ENCODE measurements at regions not wholly inside any gene's neighbourhood (a gene's known extent, or its start where the extent isn't known, plus 50 kb on each side); places are given as distances from the start of the nearest gene placed in this dataset.

DNA sequence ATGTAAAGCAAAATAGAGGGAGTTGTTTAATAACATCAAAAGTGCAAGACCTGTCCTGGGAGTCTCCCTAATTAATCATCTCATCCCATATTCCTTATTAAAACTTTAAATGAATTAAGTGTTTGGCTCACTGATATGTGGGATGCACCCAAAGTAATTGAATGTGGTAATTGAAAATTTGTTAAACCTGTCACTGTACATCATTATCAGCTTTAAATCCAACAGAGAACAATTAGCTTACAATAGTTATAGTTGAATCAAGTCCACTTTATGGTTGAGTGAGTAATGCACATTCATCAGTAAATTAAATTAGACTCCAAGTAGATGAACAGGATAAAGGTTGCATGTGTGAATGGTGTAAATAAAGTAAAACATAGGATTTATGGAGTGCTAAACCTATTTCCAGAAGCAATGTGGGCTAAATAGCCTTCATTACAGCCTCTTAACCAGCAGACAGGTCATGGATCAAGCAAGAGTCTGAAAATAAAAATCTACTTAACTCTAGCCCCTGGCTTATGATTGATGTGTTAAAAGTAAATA, 608.2 kb upstream of the CCDC54 start:
- Histone ChIP-seq H3K27ac (ENCODE audit: low read depth in 2 of 2, low read length in 1 of 2) (no peak overlapping the region), H3K27me3 (ENCODE audit: control insufficient read depth in 1 of 2, insufficient read depth in 2 of 2, low read length in 2 of 2) (no peaks in the 10 kb centered on the region), H3K36me3 (ENCODE audit: control insufficient read depth in 2 of 2, insufficient read depth in 2 of 2, low read length in 1 of 2) (no peaks in the 10 kb centered on the region), H3K4me3 (ENCODE audit: low read depth in 1 of 2, low read length in 2 of 2) (no peak overlapping the region), H3K9me3 (ENCODE audit: control insufficient read depth in 2 of 2, insufficient read depth in 1 of 2, low read depth in 1 of 2, low read length in 1 of 2) (no peaks in the 10 kb centered on the region), H3K4me1 (ENCODE audit: control insufficient read depth in 2 of 2, insufficient read depth in 2 of 2, low read length in 1 of 2) (no peaks in the 10 kb centered on the region)

- Histone ChIP-seq H3K36me3 (ENCODE audit: control insufficient read depth in 2 of 2, insufficient read depth in 2 of 2, low read length in 1 of 2) (no peaks in the 10 kb centered on the region), H3K4me1 (ENCODE audit: control insufficient read depth in 2 of 2, insufficient read depth in 2 of 2, low read length in 1 of 2) (no peaks in the 10 kb centered on the region), H3K4me3 (ENCODE audit: low read depth in 1 of 2, low read length in 2 of 2) (no peak overlapping the region), H3K27ac (ENCODE audit: low read depth in 2 of 2, low read length in 1 of 2) (no peak overlapping the region), H3K27me3 (ENCODE audit: control insufficient read depth in 1 of 2, insufficient read depth in 2 of 2, low read length in 2 of 2) (no peaks in the 10 kb centered on the region), H3K9me3 (ENCODE audit: control insufficient read depth in 2 of 2, insufficient read depth in 1 of 2, low read depth in 1 of 2, low read length in 1 of 2) (no peaks in the 10 kb centered on the region)
- WGBS, 2 donors, result 71 to 78% methylated on average over 1 of the region's 1 CpG
Measured at GRCh38 chr3:106773795-106774194, 603.4 kb upstream of the CCDC54 start.

GRCh38 chr3:106783231-106783630, 594.0 kb upstream of the CCDC54 start:
- Histone ChIP-seq H3K36me3 (ENCODE audit: control insufficient read depth in 2 of 2, insufficient read depth in 2 of 2, low read length in 1 of 2) (no peaks in the 10 kb centered on the region), H3K9me3 (ENCODE audit: control insufficient read depth in 2 of 2, insufficient read depth in 1 of 2, low read depth in 1 of 2, low read length in 1 of 2) (peaks cover 0 to 3% of the 10 kb centered on the region in 2 donors), H3K4me3 (ENCODE audit: low read depth in 1 of 2, low read length in 2 of 2) (no peak overlapping the region), H3K27ac (ENCODE audit: low read depth in 2 of 2, low read length in 1 of 2) (no peak overlapping the region), H3K27me3 (ENCODE audit: control insufficient read depth in 1 of 2, insufficient read depth in 2 of 2, low read length in 2 of 2) (no peaks in the 10 kb centered on the region), H3K4me1 (ENCODE audit: control insufficient read depth in 2 of 2, insufficient read depth in 2 of 2, low read length in 1 of 2) (no peaks in the 10 kb centered on the region)

DNA sequence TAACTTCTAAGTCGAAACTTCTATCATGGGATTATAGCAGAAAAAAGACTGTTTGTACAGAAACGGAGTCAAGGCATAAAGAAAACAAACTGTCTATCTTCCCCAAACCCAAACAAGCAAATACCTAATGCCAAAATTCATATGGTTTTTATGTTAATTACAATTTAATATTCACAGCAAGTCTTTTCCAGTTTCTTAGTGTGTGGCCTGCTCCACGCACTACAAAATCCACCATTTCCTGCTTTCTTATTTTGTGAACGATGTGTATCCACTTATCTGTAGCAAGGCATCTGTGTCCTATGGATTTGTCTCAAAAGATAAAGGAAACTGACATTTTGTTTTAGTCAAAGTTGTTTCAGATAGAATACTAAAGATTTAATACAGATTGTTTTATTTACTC, 588.0 kb upstream of the CCDC54 start:
- 74 to 78% methylated on average over 4 of the region's 4 CpGs for WGBS, 2 donors
- Histone ChIP-seq H3K36me3 (ENCODE audit: control insufficient read depth in 2 of 2, insufficient read depth in 2 of 2, low read length in 1 of 2) (no peaks in the 10 kb centered on the region), H3K9me3 (ENCODE audit: control insufficient read depth in 2 of 2, insufficient read depth in 1 of 2, low read depth in 1 of 2, low read length in 1 of 2) (peaks cover 0 to 3% of the 10 kb centered on the region in 2 donors), H3K4me3 (ENCODE audit: low read depth in 1 of 2, low read length in 2 of 2) (no peak overlapping the region), H3K27ac (ENCODE audit: low read depth in 2 of 2, low read length in 1 of 2) (no peak overlapping the region), H3K4me1 (ENCODE audit: control insufficient read depth in 2 of 2, insufficient read depth in 2 of 2, low read length in 1 of 2) (no peaks in the 10 kb centered on the region), H3K27me3 (ENCODE audit: control insufficient read depth in 1 of 2, insufficient read depth in 2 of 2, low read length in 2 of 2) (no peaks in the 10 kb centered on the region)

DNA sequence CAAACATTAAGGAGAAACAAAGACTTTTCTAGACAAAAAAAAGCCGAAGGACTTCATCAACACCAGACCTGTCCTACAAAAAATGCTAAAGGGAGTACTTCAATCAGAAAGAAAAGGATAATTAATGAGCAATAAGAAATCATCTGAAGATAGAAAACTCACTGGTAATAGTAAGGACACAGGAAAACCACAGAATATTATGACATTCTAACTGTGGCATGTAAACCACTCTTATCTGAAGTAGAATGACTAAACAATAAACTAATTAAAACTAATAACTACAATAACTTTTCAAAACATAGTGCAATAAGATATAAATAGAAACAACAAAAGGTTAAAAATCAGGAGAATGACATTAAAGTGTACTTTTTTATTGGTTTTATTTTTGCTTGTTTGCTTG, 584.5 kb upstream of the CCDC54 start:
- 84 to 98% methylated on average over 1 of the region's 1 CpG for WGBS, 2 donors
- no peak overlapping the region for H3K4me3 ChIP-seq (ENCODE audit: low read depth in 1 of 2, low read length in 2 of 2)
- no peak overlapping the region for H3K27ac ChIP-seq (ENCODE audit: low read depth in 2 of 2, low read length in 1 of 2)
- no peaks in the 10 kb centered on the region for H3K4me1 ChIP-seq (ENCODE audit: control insufficient read depth in 2 of 2, insufficient read depth in 2 of 2, low read length in 1 of 2)
- H3K27me3 ChIP-seq (ENCODE audit: control insufficient read depth in 1 of 2, insufficient read depth in 2 of 2, low read length in 2 of 2), result no peaks in the 10 kb centered on the region
- H3K36me3 ChIP-seq (ENCODE audit: control insufficient read depth in 2 of 2, insufficient read depth in 2 of 2, low read length in 1 of 2), result no peaks in the 10 kb centered on the region
- H3K9me3 ChIP-seq (ENCODE audit: control insufficient read depth in 2 of 2, insufficient read depth in 1 of 2, low read depth in 1 of 2, low read length in 1 of 2), result no peaks in the 10 kb centered on the region

GRCh38 chr3:106794442-106794841, 582.8 kb upstream of the CCDC54 start:
- H3K27me3 ChIP-seq (ENCODE audit: control insufficient read depth in 1 of 2, insufficient read depth in 2 of 2, low read length in 2 of 2), result no peaks in the 10 kb centered on the region

GRCh38 chr3:106795553-106795952, 581.7 kb upstream of the CCDC54 start:
- no peaks in the 10 kb centered on the region for H3K36me3 ChIP-seq (ENCODE audit: control insufficient read depth in 2 of 2, insufficient read depth in 2 of 2, low read length in 1 of 2)
- no peak overlapping the region for H3K4me3 ChIP-seq (ENCODE audit: low read depth in 1 of 2, low read length in 2 of 2)
- no peaks in the 10 kb centered on the region for H3K27me3 ChIP-seq (ENCODE audit: control insufficient read depth in 1 of 2, insufficient read depth in 2 of 2, low read length in 2 of 2)
- no peaks in the 10 kb centered on the region for H3K9me3 ChIP-seq (ENCODE audit: control insufficient read depth in 2 of 2, insufficient read depth in 1 of 2, low read depth in 1 of 2, low read length in 1 of 2)
- WGBS, 2 donors, result 86 to 88% methylated on average over 1 of the region's 1 CpG
- H3K4me1 ChIP-seq (ENCODE audit: control insufficient read depth in 2 of 2, insufficient read depth in 2 of 2, low read length in 1 of 2), result no peaks in the 10 kb centered on the region
- H3K27ac ChIP-seq (ENCODE audit: low read depth in 2 of 2, low read length in 1 of 2), result no peak overlapping the region

More at GRCh38 chr3:106794442-106794841, 582.8 kb upstream of the CCDC54 start:
- H3K27ac ChIP-seq (ENCODE audit: low read depth in 2 of 2, low read length in 1 of 2), result no peak overlapping the region
- 89 to 95% methylated on average over 3 of the region's 3 CpGs for WGBS, 2 donors
- H3K4me1 ChIP-seq (ENCODE audit: control insufficient read depth in 2 of 2, insufficient read depth in 2 of 2, low read length in 1 of 2), result no peaks in the 10 kb centered on the region
- H3K36me3 ChIP-seq (ENCODE audit: control insufficient read depth in 2 of 2, insufficient read depth in 2 of 2, low read length in 1 of 2), result no peaks in the 10 kb centered on the region
- no peaks in the 10 kb centered on the region for H3K9me3 ChIP-seq (ENCODE audit: control insufficient read depth in 2 of 2, insufficient read depth in 1 of 2, low read depth in 1 of 2, low read length in 1 of 2)
- no peak overlapping the region for H3K4me3 ChIP-seq (ENCODE audit: low read depth in 1 of 2, low read length in 2 of 2)

- Histone ChIP-seq H3K27me3 (ENCODE audit: control insufficient read depth in 1 of 2, insufficient read depth in 2 of 2, low read length in 2 of 2) (no peaks in the 10 kb centered on the region), H3K4me3 (ENCODE audit: low read depth in 1 of 2, low read length in 2 of 2) (no peak overlapping the region), H3K4me1 (ENCODE audit: control insufficient read depth in 2 of 2, insufficient read depth in 2 of 2, low read length in 1 of 2) (no peaks in the 10 kb centered on the region), H3K9me3 (ENCODE audit: control insufficient read depth in 2 of 2, insufficient read depth in 1 of 2, low read depth in 1 of 2, low read length in 1 of 2) (no peaks in the 10 kb centered on the region), H3K36me3 (ENCODE audit: control insufficient read depth in 2 of 2, insufficient read depth in 2 of 2, low read length in 1 of 2) (no peaks in the 10 kb centered on the region), H3K27ac (ENCODE audit: low read depth in 2 of 2, low read length in 1 of 2) (no peak overlapping the region)
- 73 to 89% methylated on average over 2 of the region's 2 CpGs for WGBS, 2 donors
Measured at GRCh38 chr3:106797461-106797860, 579.8 kb upstream of the CCDC54 start.

DNA sequence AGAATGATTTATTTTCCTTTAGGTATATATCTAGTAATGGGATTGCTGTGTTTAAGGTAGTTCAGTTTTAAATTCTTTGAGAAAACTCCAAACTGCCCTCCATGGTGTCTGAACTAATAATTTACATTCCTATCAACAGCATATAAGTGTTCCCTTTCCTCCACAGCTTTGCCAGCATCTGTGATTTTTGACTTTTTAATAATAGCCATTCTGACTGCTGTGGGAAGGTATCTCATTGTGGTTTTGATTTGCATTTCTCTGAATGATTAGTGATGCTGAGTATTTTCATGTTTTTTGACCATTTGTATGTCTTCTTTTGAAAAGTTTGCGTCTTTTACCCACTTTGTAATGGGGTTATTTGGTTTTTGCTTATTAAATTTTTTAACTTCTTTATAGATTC, 571.6 kb upstream of the CCDC54 start:
- H3K9me3 ChIP-seq (ENCODE audit: control insufficient read depth in 2 of 2, insufficient read depth in 1 of 2, low read depth in 1 of 2, low read length in 1 of 2), result no peaks in the 10 kb centered on the region
- no peaks in the 10 kb centered on the region for H3K36me3 ChIP-seq (ENCODE audit: control insufficient read depth in 2 of 2, insufficient read depth in 2 of 2, low read length in 1 of 2)
- no peaks in the 10 kb centered on the region for H3K4me1 ChIP-seq (ENCODE audit: control insufficient read depth in 2 of 2, insufficient read depth in 2 of 2, low read length in 1 of 2)
- WGBS, 2 donors, result 79 to 95% methylated on average over 1 of the region's 1 CpG
- H3K27me3 ChIP-seq (ENCODE audit: control insufficient read depth in 1 of 2, insufficient read depth in 2 of 2, low read length in 2 of 2), result no peaks in the 10 kb centered on the region
- no peak overlapping the region for H3K27ac ChIP-seq (ENCODE audit: low read depth in 2 of 2, low read length in 1 of 2)
- no peak overlapping the region for H3K4me3 ChIP-seq (ENCODE audit: low read depth in 1 of 2, low read length in 2 of 2)

DNA sequence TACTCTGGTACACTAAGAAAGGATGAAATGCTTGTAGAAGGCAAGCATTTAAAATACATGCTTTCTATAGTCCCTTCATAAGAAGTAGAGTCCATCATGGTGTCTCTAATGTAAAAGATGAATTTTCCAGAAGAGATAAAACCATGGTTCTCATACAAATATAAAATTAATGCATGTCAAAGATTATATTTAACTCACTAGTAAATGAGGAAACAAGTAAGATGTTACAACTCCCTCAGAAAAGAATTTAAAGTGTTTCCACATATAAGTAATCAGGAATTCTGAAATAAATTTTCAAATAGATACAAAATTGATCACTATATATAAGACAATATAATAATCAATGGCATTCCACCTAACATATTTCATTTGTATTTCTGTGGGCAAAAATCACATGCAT, 570.3 kb upstream of the CCDC54 start:
- Histone ChIP-seq H3K9me3 (ENCODE audit: control insufficient read depth in 2 of 2, insufficient read depth in 1 of 2, low read depth in 1 of 2, low read length in 1 of 2) (no peaks in the 10 kb centered on the region), H3K27ac (ENCODE audit: low read depth in 2 of 2, low read length in 1 of 2) (no peak overlapping the region), H3K36me3 (ENCODE audit: control insufficient read depth in 2 of 2, insufficient read depth in 2 of 2, low read length in 1 of 2) (no peaks in the 10 kb centered on the region), H3K4me3 (ENCODE audit: low read depth in 1 of 2, low read length in 2 of 2) (no peak overlapping the region), H3K27me3 (ENCODE audit: control insufficient read depth in 1 of 2, insufficient read depth in 2 of 2, low read length in 2 of 2) (no peaks in the 10 kb centered on the region), H3K4me1 (ENCODE audit: control insufficient read depth in 2 of 2, insufficient read depth in 2 of 2, low read length in 1 of 2) (no peaks in the 10 kb centered on the region)
